ENCODE measurements at regions not wholly inside any gene's neighbourhood (a gene's known extent, or its start where the extent isn't known, plus 50 kb on each side); places are given as distances from the start of the nearest gene placed in this dataset.

- Histone ChIP-seq H3K4me3 (ENCODE audit: low read depth, low read length) (no peak overlapping the region), H3K27ac (no peak overlapping the region), H3K36me3 (no peaks in the 10 kb centered on the region), H3K9me3 (ENCODE audit: severe bottlenecking) (no peaks in the 10 kb centered on the region), H3K27me3 (ENCODE audit: insufficient read depth, low read depth, severe bottlenecking) (peaks cover 26% of the 10 kb centered on the region)
- no peak for DNase-seq
- TF ChIP-seq, protein P1, sequence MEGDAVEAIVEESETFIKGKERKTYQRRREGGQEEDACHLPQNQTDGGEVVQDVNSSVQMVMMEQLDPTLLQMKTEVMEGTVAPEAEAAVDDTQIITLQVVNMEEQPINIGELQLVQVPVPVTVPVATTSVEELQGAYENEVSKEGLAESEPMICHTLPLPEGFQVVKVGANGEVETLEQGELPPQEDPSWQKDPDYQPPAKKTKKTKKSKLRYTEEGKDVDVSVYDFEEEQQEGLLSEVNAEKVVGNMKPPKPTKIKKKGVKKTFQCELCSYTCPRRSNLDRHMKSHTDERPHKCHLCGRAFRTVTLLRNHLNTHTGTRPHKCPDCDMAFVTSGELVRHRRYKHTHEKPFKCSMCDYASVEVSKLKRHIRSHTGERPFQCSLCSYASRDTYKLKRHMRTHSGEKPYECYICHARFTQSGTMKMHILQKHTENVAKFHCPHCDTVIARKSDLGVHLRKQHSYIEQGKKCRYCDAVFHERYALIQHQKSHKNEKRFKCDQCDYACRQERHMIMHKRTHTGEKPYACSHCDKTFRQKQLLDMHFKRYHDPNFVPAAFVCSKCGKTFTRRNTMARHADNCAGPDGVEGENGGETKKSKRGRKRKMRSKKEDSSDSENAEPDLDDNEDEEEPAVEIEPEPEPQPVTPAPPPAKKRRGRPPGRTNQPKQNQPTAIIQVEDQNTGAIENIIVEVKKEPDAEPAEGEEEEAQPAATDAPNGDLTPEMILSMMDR (IDR thresholded peaks at IDR 0.05; ENCODE audit: low read depth, low read length), result peak; percentile 62
These were observed 234.2 kb upstream of the MCTP2 start for GRCh38 chr15:93997071-93997658.

- no peak overlapping the region for H3K27ac ChIP-seq
- H3K4me3 ChIP-seq (ENCODE audit: low read depth, low read length), result no peak overlapping the region
- no peaks in the 10 kb centered on the region for H3K36me3 ChIP-seq
- peaks cover 59% of the 10 kb centered on the region for H3K27me3 ChIP-seq (ENCODE audit: insufficient read depth, low read depth, severe bottlenecking)
- no peaks in the 10 kb centered on the region for H3K9me3 ChIP-seq (ENCODE audit: severe bottlenecking)
- TF ChIP-seq, protein P1 (IDR thresholded peaks at IDR 0.05; ENCODE audit: low read depth, low read length), result no peak
- DNase-seq, result no peak
These were observed 241.8 kb upstream of the MCTP2 start for GRCh38 chr15:93989440-93989998.

DNA sequence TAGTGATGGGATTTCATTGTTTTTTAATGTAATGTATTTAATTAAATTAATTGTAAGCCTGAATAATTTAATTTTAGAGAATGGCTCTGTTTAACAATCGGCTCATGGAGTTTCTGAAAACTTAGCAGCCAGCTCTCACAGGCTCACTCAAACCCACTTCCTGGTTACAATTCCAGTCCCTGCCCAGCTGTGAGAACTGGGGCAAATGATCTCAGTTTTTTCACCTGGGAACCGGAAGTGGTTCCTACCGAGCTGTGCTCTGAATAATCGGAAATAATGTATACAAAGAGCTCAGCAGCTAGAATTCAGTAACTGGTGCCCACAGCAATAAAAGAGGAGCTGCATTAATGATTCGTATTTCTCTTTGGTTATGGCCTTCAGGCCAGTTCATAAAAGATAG, 244.3 kb upstream of the MCTP2 start:
- TF ChIP-seq, protein P1 (IDR thresholded peaks at IDR 0.05; ENCODE audit: low read depth, low read length), result no peak

DNA sequence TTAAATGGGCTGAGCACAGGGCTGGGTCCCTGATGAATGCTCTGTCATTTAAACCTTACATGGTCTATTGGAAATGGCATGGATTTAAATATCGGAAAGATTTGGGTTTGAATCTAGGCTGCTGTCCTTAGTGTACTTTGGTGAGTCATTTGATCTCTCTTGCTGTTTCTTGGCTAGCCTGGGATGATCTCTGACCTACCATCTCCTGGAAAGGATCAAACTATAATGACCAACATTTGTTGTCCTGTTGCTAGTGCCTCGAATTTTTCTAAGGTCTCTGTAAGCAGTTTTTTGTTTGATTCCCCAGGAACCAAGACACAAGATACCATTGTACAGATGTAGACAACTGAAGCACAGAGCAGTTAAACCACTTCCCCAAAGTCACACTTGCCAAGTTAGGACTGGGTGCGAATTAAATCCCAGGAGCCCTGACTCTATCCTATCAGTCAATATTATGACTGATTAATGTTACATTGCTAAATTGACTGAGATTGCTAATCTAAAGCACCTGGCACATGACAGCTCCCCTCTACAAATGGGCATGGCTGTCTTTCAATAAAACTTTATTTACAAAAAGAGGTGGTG, 244.9 kb upstream of the MCTP2 start:
- Histone ChIP-seq H3K9me3 (ENCODE audit: severe bottlenecking) (no peaks in the 10 kb centered on the region), H3K27me3 (ENCODE audit: insufficient read depth, low read depth, severe bottlenecking) (peaks cover 64% of the 10 kb centered on the region), H3K36me3 (no peaks in the 10 kb centered on the region), H3K27ac (no peak overlapping the region), H3K4me3 (ENCODE audit: low read depth, low read length) (no peak overlapping the region)
- TF ChIP-seq, protein P1 (IDR thresholded peaks at IDR 0.05; ENCODE audit: low read depth, low read length), result no peak
- no peak for DNase-seq

More for the DNA sequence above, 244.3 kb upstream of the MCTP2 start:
- H3K27ac ChIP-seq, result no peak overlapping the region
- peaks cover 64% of the 10 kb centered on the region for H3K27me3 ChIP-seq (ENCODE audit: insufficient read depth, low read depth, severe bottlenecking)
- no peak overlapping the region for H3K4me3 ChIP-seq (ENCODE audit: low read depth, low read length)
- H3K9me3 ChIP-seq (ENCODE audit: severe bottlenecking), result no peaks in the 10 kb centered on the region
- no peak for DNase-seq
- H3K36me3 ChIP-seq, result no peaks in the 10 kb centered on the region

DNA sequence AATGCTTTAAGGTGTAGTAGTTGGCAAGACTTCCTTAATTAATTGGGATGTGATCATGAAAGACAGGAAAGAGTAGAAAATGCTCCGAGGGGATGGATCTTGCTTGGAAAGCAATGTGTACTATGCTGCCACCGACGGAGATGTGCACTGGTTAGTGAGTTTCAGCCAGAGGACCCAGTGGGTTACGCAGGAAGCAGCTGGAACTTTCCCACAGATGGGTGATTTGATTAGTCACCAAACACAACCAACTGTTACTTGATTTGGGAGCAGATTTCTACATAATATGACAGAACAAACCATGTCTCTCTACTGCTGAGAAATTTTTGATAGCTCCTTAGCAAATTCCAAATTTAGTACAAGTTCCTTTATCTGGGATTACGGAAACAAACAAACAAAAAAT, 245.4 kb upstream of the MCTP2 start:
- TF ChIP-seq, protein P1 (IDR thresholded peaks at IDR 0.05; ENCODE audit: low read depth, low read length), result no peak
- no peak overlapping the region for H3K4me3 ChIP-seq (ENCODE audit: low read depth, low read length)
- H3K27me3 ChIP-seq (ENCODE audit: insufficient read depth, low read depth, severe bottlenecking), result peaks cover 64% of the 10 kb centered on the region
- no peaks in the 10 kb centered on the region for H3K36me3 ChIP-seq
- no peaks in the 10 kb centered on the region for H3K9me3 ChIP-seq (ENCODE audit: severe bottlenecking)
- no peak overlapping the region for H3K27ac ChIP-seq
- no peak for DNase-seq
